Esophagus muscularis mucosa (tissue), 3 donors: ENCODE measurements at regions not wholly inside any gene's neighbourhood (a gene's known extent, or its start where the extent isn't known, plus 50 kb on each side); places are given as distances from the start of the nearest gene placed in this dataset.
"Not testable (repeated sequence)": the region's sequence is repeated elsewhere in the genome, so short reads cannot be mapped to it uniquely, and the experiment has no call there.

Experiments
- CTCF ChIP-seq, 3 experiments: fragments of 200-600 bp in 2 of 3; fragments of 450-650 bp in 1 of 3; sonication (generic) in 2 of 3; IDR thresholded peaks; one replicate each; pipeline ENCODE4 v1.5.1; 2017 to 2019; ENCODE audit warnings: antibody characterized with exemption in 3 of 3, mild to moderate bottlenecking in 2 of 3, moderate library complexity in 1 of 3
- POLR2A ChIP-seq: fragments of 450-650 bp; IDR thresholded peaks from one replicate; pipeline ENCODE4 v1.6.1; 2017; ENCODE audit warnings: antibody characterized with exemption, moderate library complexity, mild to moderate bottlenecking, low read depth

GRCh38 chr22:11055176-11055575, 4472.8 kb upstream of the OR11H1 start:
- TF ChIP-seq CTCF (IDR thresholded peaks at IDR 0.05); POLR2A: not testable (repeated sequence)
